ENCODE measurements at regions not wholly inside any gene's neighbourhood (a gene's known extent, or its start where the extent isn't known, plus 50 kb on each side); places are given as distances from the start of the nearest gene placed in this dataset.

DNA sequence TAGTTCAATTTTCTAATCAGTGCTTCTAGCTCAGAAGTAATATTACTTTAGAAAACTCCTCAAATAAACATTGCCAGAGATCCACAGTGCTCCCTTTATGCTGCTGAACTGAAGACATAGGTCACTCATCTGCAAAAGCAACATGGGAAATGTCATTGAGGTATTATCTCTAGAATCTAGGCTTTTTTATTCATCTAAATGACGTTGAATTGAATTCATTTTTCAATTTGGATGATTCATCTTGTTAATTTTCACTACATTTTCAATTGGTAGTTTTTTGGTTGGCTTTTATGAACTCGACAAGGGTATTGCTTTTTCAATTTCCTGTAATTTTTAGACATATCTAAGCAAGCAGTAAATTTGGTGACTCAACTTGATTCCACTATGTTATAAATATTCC is 275.4 kb downstream of the NFKBIZ start:
- no peak for DNase-seq

DNA sequence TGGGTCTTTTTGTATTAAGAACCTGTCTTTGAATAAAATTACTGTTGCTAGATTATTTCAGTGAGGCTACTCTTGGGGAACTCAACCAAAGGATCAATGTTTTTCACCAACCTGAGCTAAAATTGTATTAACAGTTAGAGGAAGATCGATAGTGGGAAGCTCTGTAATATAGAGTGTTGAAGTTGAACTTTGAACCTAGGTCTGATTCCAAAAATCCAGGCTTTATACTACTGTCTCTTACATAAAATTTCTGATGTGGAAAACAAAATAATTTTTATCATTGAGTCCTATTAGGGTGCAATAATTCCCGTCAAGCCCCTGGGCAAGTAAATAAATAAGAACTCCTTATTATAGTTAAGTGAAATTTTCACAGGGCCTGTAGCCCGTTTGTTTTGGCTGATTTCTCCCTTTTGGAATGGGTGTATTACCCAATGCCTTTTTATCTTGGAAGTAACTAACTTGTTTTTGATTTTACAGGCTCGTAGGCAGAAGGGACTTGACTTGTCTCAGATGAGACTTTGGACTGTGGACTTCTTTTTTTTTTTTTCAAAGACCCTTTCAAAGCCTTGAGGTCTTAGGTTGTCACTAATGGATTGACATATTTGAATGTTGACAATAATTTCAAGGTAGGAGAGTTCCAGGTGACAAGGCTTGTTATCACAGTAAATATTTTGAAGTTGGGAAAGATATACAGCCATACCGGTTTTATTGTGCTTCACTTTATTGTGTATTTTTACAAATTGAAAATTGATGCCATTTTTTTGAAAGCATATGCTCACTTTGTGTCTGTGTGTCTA is 276.1 kb downstream of the NFKBIZ start:
- DNase-seq = no peak

DNA sequence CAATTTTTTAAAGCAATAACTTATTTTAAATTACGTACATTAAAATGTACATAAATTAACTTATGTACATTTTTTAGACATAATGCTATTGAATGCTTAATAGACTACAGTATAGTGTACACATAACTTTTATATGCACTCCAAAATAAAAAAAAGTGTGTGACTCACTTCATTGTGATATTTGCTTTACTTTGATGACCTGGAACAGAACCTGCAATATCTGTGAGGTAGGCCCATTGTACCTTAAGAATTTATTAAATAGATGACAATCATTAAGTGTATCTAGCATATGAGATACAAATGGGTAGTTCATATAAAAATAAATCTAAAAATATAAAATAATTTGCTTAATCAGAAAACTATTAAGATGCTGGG is 276.7 kb downstream of the NFKBIZ start:
- DNase-seq = no peak

DNA sequence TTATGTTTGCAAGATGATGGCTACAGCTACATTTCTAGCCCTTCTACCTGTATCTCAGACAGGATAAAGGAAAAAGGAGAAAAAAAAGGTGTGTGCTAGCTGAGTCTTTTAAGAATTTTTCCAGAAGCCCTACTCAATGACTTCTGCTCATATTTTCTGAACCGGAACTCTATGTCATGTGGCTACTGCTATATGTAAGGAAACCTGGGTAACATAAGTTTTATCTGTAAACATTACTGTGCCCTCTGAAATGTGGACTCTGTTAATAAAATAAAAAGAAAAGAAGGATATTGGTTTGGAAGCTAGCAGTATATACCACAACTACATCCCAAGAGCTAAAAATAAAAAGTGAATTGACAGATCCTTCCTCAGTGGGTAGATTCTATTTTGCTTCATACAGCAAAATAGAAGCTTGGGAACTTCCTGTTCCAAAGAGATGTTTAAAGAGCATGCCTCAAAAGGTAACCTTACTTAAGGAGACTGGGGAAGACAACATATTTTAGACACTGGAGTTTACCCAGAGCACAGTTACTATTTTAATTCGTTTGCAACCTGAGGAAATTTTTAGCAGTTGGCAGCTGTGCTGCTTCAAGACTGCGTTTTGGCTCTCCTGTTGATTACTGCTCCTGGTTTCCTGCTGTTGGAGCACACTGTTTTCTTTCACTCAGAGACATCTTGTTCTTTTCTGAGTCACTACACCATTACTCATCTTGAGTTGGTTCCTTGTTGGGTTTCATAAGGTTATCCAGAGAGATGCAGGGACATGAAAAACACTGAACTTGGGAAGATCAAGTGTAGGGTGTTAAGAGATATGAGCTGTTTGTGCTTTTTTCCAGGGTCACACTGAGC is 280.7 kb downstream of the NFKBIZ start:
- DNase-seq = no peak

DNA sequence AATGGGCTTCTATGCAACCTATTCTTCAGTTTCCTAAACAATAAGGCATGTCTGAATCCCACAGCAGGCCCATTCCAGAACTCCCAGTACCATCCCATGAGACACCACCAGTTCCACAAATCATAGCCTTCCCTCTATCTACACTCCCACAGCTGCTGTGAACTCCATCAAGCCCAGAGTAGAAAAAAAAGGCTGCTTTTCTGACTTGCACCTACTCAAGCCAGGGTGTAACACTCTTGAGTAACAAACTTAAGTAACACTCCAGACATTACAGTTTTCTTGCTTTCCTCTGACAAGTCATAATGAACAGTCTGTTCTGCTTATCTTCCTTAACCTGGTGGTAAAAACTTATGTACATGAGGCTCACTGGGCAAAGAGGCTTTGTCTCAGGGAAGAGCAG is 283.1 kb downstream of the NFKBIZ start:
- DNase-seq = no peak

DNA sequence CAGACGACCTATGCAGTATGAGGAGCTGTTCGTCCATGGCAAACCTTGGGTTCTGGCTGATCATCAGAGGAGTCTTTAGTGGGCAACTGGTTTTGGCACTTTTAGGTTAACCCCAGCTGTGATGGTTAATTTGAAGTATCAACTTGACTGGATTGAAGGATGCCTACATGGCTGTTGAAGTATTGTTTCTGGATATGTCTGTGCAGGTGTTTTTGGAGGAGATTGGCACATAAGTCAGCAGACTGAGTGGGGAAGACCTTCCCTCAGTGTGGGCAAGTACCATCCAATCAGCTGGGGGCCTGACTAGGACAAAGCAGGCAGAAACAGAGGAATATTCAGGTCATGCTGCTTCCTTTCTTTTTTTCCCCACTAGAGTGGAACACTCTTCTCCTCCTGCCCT is 284.1 kb downstream of the NFKBIZ start:
- no peak for DNase-seq

DNA sequence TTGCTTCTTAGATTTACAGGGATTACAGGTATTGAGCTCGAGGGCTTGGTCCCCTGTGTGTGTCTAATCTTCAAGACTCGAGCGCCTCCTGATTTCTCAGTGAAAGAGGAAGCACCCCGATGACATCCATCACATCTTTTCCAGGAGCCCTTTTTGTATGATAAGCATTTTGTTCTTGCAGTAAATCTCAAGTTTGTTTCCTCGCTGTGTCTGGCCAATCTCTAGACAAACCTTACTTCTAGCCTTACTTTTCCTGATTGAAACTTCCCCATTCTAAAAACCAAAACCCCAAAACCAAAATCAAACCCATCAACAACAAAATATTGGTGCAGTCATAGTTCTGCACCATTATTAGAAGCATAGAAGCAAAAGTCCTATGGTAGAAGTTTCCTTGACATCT is 286.0 kb downstream of the NFKBIZ start:
- no peak for DNase-seq

DNA sequence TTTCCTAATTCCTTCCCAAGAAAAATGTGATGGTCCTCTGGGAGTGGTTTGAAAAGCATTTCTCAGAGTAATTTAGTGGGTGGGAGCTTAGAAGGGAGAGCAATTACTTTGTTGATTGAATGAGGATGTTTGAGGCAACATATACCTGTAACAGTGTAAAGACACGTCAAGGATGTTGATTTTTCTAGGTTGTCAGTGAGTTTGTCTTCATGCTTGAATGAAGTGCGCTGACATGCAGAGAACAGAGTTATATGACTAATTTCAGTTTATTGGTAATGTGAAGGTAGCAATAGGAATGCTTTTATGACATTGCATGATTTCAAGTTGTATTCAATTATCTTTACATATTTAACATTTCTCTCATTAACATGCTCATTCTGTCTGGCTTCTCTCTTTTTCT is 286.9 kb downstream of the NFKBIZ start:
- no peak for DNase-seq

DNA sequence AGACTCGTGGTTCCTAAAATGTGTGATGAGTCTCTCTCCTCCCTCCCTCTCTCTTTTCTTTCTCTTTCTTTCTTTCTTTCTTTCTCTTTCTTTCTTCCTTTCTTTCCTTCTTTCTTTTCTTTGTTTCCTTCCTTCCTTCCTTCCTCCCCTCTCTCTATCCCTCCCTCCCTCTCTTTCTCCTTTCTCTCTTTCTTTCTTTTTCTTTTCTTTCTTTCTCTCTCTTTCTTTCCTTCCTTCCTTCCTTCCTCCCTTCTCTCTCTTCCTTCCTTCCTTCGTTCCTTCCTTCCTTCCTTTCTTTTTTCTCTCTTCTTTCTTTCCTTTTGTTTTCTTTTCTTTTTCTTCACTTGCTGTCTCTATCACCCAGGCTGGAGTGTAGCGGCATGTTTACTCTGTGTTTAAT is 290.8 kb downstream of the NFKBIZ start:
- no peak for DNase-seq

DNA sequence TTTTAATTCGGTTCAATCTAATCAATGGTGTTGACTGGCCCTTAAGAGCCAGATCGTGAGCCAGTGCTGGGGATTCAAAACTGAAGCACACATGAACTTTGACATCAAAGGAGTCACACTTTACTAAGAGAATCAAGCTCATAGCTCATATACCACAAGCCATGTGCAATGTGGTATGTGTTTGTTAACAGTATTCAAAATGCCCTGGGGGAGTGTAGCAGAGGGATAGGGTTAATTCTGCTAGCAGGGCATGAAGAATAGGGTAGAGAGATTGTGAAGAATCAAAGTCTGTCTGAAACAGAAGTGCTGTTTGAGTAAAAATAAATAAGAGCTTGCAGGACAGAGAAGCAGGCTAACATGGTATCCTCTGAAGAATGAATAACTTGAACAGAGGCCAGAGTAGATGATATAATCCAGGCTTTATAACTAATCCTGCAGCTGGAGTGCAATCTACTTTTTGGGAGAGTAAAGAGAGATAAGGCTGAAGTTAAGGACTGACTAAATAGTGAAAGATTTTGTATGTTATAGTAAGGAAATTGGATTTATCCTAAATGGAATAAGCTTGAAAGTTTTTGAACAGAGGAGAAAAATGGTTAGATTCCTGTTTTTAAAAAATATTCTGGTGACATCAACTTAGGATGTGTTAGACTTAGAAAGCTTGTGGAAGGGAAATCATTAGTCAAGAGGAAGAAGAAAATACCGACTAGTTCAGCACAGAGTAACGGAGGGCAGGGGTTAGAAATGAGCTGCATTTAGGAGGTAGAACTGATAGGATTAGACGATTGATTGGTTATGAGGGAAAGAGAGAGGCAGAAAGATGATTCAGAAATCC is 292.0 kb downstream of the NFKBIZ start:
- no peak for DNase-seq

DNA sequence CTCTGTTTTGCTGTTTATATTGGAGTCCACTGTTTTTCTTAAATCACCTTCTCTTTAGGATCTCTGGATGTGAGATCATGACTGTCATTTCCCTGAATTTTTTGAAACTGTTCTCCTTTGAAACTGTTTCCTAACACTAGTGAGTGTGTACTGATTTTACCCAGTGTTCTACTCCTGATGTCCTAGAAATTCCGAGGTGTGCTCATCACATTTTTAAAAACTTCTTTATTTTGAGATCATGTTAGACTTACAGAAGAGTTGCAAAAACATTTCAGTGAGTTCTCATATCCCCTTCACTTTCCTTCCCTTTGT is 292.6 kb downstream of the NFKBIZ start:
- no peak for DNase-seq

DNA sequence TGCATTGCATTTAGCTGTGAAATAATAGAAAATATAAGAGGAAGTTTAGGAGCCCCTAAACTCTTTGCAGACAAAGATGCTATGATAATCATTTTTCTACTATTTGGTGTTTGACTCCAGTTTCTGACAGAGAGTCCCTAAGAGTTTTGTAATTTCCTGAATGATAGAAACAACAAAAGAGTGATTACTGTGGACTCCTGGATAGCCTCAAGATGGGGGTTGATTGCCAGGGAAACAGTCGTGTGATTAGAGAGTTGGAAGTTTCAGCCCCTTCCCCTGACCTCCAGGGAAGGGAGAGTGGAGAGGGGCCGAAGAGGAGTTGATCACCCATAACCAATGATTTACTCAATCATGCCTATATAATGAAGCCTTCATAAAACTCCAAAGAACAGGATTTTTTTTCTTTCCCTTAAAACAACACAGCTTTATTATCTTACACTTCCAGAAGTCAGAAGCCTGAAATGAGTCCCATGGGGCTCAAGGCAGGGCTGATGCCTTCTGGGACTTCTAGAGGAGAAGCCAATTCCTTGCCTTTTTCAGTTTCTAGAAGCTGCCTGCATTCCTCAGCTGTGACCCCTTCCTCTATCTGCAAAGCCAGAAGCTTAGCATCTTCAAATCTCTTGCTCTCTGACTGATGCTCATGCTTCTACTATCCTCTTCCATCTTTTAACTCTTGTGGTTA is 292.3 kb upstream of the ZPLD1 start:
- DNase-seq = no peak

DNA sequence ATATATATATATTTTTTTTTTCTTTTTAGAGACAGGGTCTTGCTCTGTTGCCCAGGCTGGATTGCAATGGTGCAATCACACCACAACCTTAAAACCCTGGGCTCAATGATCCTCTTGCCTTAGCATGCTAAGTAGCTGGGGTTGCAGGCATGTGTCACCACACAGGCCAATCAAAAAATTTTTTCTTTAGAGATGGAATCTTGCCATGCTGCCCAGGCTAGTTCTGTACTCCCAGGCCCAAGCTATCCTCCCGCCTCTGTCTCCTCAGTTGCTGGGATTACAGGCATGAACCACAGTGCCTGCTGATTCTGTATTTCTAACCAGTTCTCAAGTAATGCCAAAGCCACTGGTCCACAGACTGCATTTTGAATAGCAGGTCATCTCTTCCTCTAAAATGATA is 291.3 kb upstream of the ZPLD1 start:
- DNase-seq = no peak

DNA sequence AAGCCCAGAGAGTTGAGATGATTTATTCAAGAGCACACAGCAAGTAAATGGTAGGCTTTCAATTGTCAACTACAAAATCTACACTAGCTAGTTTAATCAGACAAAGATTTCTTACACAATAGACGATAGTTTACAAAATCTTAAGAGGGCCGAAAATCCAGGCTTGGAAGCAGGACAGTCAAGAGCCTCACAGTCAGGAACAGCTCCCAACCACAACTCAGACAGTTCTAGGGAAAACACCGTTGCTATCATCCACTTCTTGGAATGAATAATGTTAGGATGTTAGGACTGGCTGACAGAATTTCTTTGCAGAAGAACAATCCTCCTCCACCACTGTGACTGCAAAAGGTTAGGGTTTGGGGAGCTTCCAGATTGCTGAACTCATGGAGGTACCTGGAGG is 290.8 kb upstream of the ZPLD1 start:
- no peak for DNase-seq

DNA sequence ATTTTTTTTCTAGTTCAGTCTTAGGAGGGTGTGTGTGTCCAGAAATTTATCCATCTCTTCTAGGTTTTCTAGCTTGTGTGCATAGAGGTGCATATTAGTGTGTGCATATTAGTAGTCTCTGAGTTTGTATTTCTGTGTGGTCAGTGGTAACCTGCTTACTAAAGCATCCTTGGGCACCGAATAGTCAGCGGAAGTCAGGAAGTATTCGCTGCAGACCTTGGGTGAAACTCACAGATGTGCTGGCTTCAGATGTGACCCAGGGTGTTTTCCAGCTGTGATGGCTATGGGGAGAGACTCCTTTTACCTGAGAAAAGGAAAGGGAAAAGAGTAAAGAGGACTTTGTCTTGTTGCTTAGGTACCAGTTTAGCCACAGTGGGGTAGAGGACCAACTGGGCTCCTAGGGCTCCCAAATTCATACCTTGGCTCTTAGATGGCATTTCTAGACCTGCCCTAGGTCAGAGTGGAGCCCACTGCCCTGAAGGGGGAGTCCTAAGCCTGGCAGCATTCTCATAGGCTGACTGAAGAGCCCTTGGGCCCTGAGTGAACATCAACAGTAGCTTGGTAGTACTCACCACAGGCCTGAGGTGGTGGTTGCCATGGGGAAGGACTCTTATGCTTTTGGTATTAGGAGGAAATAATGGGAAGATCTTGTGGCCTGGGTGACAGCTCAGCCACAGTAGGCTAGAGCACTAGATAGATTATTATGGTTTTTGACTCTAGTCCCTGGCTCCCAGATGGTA is 286.0 kb upstream of the ZPLD1 start:
- DNase-seq = no peak

DNA sequence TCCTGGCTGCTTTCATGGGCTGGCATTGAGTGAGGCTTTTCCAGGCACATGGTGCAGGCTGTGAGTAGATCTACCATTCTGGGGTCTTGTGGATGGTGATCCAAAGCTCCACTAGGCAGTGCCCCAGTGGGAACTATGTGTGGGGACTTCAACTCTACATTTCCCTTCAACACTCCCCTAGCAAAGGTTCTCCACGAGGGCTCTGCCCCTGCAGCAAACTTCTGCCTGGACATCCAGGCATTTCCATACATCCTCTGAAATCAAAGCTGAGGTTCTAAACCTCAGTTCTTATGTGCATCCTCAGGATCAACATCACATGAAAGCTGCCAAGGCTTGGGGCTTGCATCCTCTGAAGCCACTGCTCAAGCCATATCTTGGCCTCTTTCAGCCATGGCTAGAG is 282.9 kb upstream of the ZPLD1 start:
- DNase-seq = no peak

DNA sequence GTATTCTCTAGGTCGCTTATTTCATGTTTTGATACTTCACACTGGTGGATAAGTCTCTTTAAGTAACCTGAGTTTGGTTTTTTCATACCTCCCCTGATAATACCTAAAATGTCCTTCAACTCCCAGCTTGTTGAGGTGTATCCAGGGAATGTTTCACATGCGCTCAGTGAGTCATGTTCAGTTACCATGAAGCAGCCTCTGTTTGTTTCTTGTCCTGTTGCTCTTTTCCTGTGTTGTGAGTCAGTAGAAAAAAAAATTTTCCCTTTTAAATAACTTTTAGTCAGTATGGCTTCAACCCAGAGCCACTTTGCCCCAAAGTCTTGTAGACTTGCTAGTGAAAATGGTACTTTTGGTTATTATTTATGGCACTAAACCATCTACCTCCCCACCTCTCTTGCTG is 278.4 kb upstream of the ZPLD1 start:
- no peak for DNase-seq

DNA sequence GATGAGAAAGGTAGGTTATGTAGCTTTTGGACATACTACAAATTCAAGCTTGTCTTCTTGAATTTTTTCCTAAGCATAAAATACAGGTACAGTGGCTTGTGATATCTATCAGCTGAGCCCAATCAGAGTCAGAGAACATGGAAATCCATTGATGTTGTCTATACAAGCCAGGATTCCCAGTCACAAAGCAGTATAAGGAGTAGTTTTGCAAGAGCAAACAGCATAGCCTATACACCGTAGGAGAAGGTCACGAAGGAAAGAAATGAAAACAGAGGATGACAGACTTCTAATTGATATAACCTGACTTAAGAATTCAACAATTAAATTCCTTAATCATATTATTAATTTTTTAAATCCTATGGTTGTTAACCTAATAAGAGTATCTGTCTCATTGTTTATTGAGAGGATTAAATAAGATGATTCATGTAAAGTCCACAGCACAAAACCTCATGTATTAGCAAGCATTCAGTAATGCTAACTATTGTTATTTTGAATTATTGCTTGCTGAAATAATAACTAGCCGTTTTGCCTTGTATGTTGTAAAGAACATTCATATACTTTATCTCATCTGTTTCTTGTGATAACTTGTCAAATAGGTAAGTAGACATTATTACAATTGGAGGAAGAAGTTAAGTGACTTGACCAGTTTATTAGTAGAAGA is 276.6 kb upstream of the ZPLD1 start:
- DNase-seq = no peak

DNA sequence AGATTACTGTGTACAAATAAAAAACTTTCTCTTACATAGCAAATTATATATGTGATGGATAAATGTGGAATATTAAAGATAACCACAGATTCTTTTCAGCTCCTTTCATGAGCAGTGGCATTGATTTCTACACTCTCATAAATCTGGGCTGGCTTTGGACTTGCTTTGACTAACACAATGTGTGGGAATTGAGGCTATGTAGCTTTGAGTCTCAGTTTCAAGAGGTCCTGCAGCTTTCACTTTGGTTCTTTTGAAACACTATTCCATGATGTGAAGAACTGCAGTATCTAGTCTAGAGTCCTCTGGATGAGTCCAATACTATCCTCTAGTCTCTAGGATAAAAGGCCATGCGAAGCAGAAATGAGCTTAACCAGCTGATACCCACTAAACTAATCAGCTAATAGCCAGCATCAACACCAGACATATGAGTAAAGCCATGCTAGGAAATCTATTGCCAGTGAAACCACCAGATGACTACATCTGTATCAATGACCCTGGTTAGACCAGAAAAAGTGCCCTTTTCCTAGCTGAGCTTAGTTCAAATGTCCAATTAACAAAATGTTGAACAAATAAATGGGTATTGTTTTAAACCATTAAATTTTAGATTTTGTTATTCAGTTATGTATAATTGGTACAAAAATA is 274.9 kb upstream of the ZPLD1 start:
- no peak for DNase-seq

DNA sequence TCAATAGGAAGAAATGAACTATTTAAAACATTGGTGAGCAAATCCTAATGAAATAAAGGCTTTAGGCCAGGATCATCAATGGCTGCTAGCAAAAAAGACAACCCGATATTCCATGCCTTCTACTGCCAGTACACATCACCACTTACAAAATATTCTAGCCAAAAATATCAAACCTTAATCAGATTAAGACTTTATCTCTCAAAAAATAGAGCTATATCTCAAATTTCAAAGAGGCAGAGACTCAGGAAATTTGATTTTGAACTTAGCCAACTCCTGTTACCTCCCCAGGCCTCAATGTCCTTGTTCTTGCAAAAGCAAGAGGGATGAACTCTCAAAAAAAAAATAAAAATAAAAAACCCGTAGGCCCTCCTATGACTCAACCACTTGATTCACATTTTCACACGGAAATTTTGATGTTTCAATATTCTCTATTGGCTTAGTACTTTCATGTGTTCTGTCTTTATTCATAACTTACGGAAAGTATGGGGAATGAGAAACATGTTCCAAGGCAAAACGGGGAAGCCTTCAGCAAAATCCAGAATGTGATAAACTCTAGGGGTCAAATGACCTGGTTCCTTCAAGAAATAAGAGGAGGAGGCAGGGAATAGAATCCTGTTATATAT is 273.3 kb upstream of the ZPLD1 start:
- no peak for DNase-seq

DNA sequence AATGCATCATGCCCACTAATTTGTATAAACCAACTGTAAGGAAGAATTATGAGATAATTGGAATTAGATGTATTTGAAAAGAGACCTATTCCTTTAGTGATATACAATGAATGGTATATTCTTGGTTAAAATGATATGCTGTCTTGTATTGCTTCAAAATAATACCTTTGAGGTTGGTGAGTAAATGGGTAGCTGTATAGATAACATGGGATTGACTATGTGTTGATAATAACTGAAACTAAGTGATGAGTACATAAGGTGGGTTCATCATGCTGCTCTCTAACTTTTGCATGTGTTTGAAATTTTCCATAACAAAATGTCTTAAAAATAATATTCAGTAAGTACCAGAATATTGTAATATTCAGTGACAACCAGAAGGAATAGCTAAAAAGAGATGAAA is 272.6 kb upstream of the ZPLD1 start:
- no peak for DNase-seq

Measured in GOT3 (cell line).